Gastrocnemius medialis (tissue), 4 donors: ENCODE measurements at regions not wholly inside any gene's neighbourhood (a gene's known extent, or its start where the extent isn't known, plus 50 kb on each side); places are given as distances from the start of the nearest gene placed in this dataset.
A peak's percentile ranks its signal among the peaks of the same experiment; 100 is the strongest.

Source experiments
- ATAC-seq, 2 donors: fragments of 150-250 bp; one replicate each; pipeline ENCODE4 v1.9.1; 2016
- DNase-seq, 2 donors: peaks; one replicate each; pipeline ENCODE4 v3.0.0-alpha.2; 2019
- H3K27ac ChIP-seq, 4 donors: fragments of 200-600 bp; sonication (generic); 1 replicate in 1 of 4; 2 replicates in 3 of 4; pipeline ENCODE4 v1.5.1; 2016 to 2018; ENCODE audit warnings: mild to moderate bottlenecking in 2 of 4, moderate library complexity in 1 of 4
- H3K27me3 ChIP-seq, 3 donors: fragments of 200-600 bp; sonication (generic) in 2 of 3; 1 replicate in 1 of 3; 2 replicates in 2 of 3; pipeline versions ENCODE4 v1.5.1 to v1.6.0; 2016 to 2019; ENCODE audit warnings: mild to moderate bottlenecking in 1 of 3, moderate library complexity in 1 of 3
- H3K36me3 ChIP-seq, 2 donors: fragments of 200-600 bp; sonication (generic) in 1 of 2; one replicate each; pipeline ENCODE4 v1.5.1; 2017 to 2018
- H3K4me1 ChIP-seq, 2 donors: fragments of 200-600 bp; sonication (generic) in 1 of 2; one replicate each; pipeline ENCODE4 v1.5.1; 2016 to 2017; ENCODE audit warnings: mild to moderate bottlenecking in 2 of 2
- H3K4me3 ChIP-seq, 4 donors: fragments of 200-600 bp; sonication (generic) in 3 of 4; 1 replicate in 1 of 4; 2 replicates in 3 of 4; pipeline ENCODE4 v1.5.1; 2016 to 2019; ENCODE audit warnings: mild to moderate bottlenecking in 2 of 4
- H3K9me3 ChIP-seq, 3 donors: fragments of 200-600 bp; sonication (generic) in 2 of 3; 1 replicate in 1 of 3; 2 replicates in 2 of 3; pipeline ENCODE4 v1.5.1; 2016 to 2019
- CTCF ChIP-seq, 5 experiments: fragments of 450-650 bp in 3 of 5; fragments of 200-600 bp in 2 of 5; sonication (generic) in 2 of 5; IDR thresholded peaks in 4 of 5; conservative IDR thresholded peaks in 1 of 5; 1 replicate in 4 of 5; 2 replicates in 1 of 5; pipeline ENCODE4 v1.5.1; 2016 to 2019; ENCODE audit warnings: antibody characterized with exemption in 5 of 5, mild to moderate bottlenecking in 3 of 5, moderate library complexity in 3 of 5
- POLR2A ChIP-seq, 2 donors: fragments of 450-650 bp; IDR thresholded peaks; one replicate each; pipeline ENCODE4 v1.6.1; 2017; ENCODE audit warnings: antibody characterized with exemption in 2 of 2, mild to moderate bottlenecking in 2 of 2, moderate library complexity in 2 of 2
- in situ Hi-C, 4 donors: fragments of 200-750 bp; cut with MboI; loops; one replicate each; pipeline versions ENCODE4 v1.15.0 to v1.8.0; 2017; ENCODE audit warnings: low sequenced_read_pairs in 4 of 4
- intact Hi-C: fragments of 100-400 bp; cut with DNase I; formaldehyde crosslinking; loops from one replicate; pipeline ENCODE4 v1.15.1; 2023; ENCODE audit warnings: low total_unique reads

- no peak overlapping the region for H3K4me3 ChIP-seq
- intact Hi-C loops = loop anchor here (10.0 kb wide), 1 partner anchor 254 kb away; no protein-coding TSS in a partner anchor
- no peak overlapping the region for H3K27ac ChIP-seq
- H3K4me1 ChIP-seq = peaks cover 0 to 3% of the 10 kb centered on the region in 2 donors
- no peaks in the 10 kb centered on the region for H3K9me3 ChIP-seq
- no peaks in the 10 kb centered on the region for H3K36me3 ChIP-seq
- in situ Hi-C loops = no loop called here
- TF ChIP-seq POLR2A (IDR thresholded peaks at IDR 0.05) (no peak), CTCF (IDR thresholded peaks at IDR 0.05 in 4 of 5, conservative IDR thresholded peaks at IDR 0.05 in 1 of 5) (no peak)
- DNase-seq (no peak), ATAC-seq (no peak)
- H3K27me3 ChIP-seq = no peaks in the 10 kb centered on the region
Observed at GRCh38 chr12:20120403-20120725, 248.0 kb upstream of the PDE3A start.

GRCh38 chr12:20122274-20122673, 246.1 kb upstream of the PDE3A start:
- DNase-seq = no peak
- in situ Hi-C loops (no loop called here), intact Hi-C loops (loop anchor here (10.0 kb wide), 1 partner anchor 253 kb away; no protein-coding TSS in a partner anchor)
- Histone ChIP-seq H3K4me3 (no peak overlapping the region), H3K4me1 (peaks cover 0 to 3% of the 10 kb centered on the region in 2 donors), H3K27me3 (no peaks in the 10 kb centered on the region), H3K9me3 (no peaks in the 10 kb centered on the region), H3K36me3 (no peaks in the 10 kb centered on the region), H3K27ac (no peak overlapping the region)
- TF ChIP-seq CTCF (IDR thresholded peaks at IDR 0.05 in 4 of 5, conservative IDR thresholded peaks at IDR 0.05 in 1 of 5) (no peak), POLR2A (IDR thresholded peaks at IDR 0.05) (no peak)
- ATAC-seq = no peak

GRCh38 chr12:20123465-20123864, 244.9 kb upstream of the PDE3A start:
- peaks cover 0 to 3% of the 10 kb centered on the region in 2 donors for H3K4me1 ChIP-seq
- intact Hi-C loops (loop anchor here (10.0 kb wide), 1 partner anchor 251 kb away; no protein-coding TSS in a partner anchor), in situ Hi-C loops (no loop called here)

GRCh38 chr12:20125276-20125798, 243.0 kb upstream of the PDE3A start:
- in situ Hi-C loops (no loop called here), intact Hi-C loops (loop anchor here (10.0 kb wide), 1 partner anchor 249 kb away; no protein-coding TSS in a partner anchor)
- TF ChIP-seq CTCF (IDR thresholded peaks at IDR 0.05 in 4 of 5, conservative IDR thresholded peaks at IDR 0.05 in 1 of 5) (no peak), POLR2A (IDR thresholded peaks at IDR 0.05) (no peak)
- DNase-seq (peak in 1 of 2 donors; percentile 15), ATAC-seq (peak in 1 of 2 donors; percentile 33)
- no peak overlapping the region for H3K27ac ChIP-seq
- H3K27me3 ChIP-seq = no peaks in the 10 kb centered on the region
- H3K9me3 ChIP-seq = no peaks in the 10 kb centered on the region
- peaks cover 0 to 3% of the 10 kb centered on the region in 2 donors for H3K4me1 ChIP-seq
- H3K4me3 ChIP-seq = no peak overlapping the region
- H3K36me3 ChIP-seq = no peaks in the 10 kb centered on the region

More at GRCh38 chr12:20123465-20123864, 244.9 kb upstream of the PDE3A start:
- Histone ChIP-seq H3K27me3 (no peaks in the 10 kb centered on the region), H3K27ac (no peak overlapping the region), H3K4me3 (no peak overlapping the region), H3K36me3 (no peaks in the 10 kb centered on the region), H3K9me3 (no peaks in the 10 kb centered on the region)
- DNase-seq = no peak
- no peak for TF ChIP-seq CTCF (IDR thresholded peaks at IDR 0.05 in 4 of 5, conservative IDR thresholded peaks at IDR 0.05 in 1 of 5)
- TF ChIP-seq POLR2A (IDR thresholded peaks at IDR 0.05) = no peak
- no peak for ATAC-seq

- no peak for DNase-seq
- H3K9me3 ChIP-seq = no peaks in the 10 kb centered on the region
- no peak for ATAC-seq
- TF ChIP-seq POLR2A (IDR thresholded peaks at IDR 0.05) (no peak), CTCF (IDR thresholded peaks at IDR 0.05 in 4 of 5, conservative IDR thresholded peaks at IDR 0.05 in 1 of 5) (no peak)
- H3K27me3 ChIP-seq = no peaks in the 10 kb centered on the region
- in situ Hi-C loops = no loop called here
- H3K36me3 ChIP-seq = no peaks in the 10 kb centered on the region
- intact Hi-C loops = loop anchor here (10.0 kb wide), 1 partner anchor 248 kb away; no protein-coding TSS in a partner anchor
- peaks cover 0 to 3% of the 10 kb centered on the region in 2 donors for H3K4me1 ChIP-seq
- H3K4me3 ChIP-seq = no peak overlapping the region
- no peak overlapping the region for H3K27ac ChIP-seq
Observed at GRCh38 chr12:20126601-20127000, 241.7 kb upstream of the PDE3A start.
